OCI-LY3 (cell line): ENCODE measurements at regions not wholly inside any gene's neighbourhood (a gene's known extent, or its start where the extent isn't known, plus 50 kb on each side); places are given as distances from the start of the nearest gene placed in this dataset.
A peak's percentile ranks its signal among the peaks of the same experiment; 100 is the strongest.
"Not testable (repeated sequence)": the region's sequence is repeated elsewhere in the genome, so short reads cannot be mapped to it uniquely, and the experiment has no call there.

ENCODE experiments used
- H2AFZ ChIP-seq: fragments of 200-600, 300-600 bp; shearing (Covaris generic); 2 replicates; pipeline ENCODE4 v1.6.0; 2014; ENCODE audit warnings: antibody characterized with exemption, low read depth, low read length
- H3K27ac ChIP-seq: fragments of 200-600, 300-600 bp; sonication (generic); 2 replicates; pipeline ENCODE4 v1.5.1; 2014; ENCODE audit warnings: mild to moderate bottlenecking, low read length, moderate library complexity, mixed read lengths
- H3K27me3 ChIP-seq: fragments of 200-600, 300-600 bp; sonication (generic); 2 replicates; pipeline ENCODE4 v1.6.1; 2014; ENCODE audit warnings: low read depth, low read length, mixed read lengths
- H3K36me3 ChIP-seq: fragments of 200-600, 300-600 bp; sonication (generic); replicated peaks from 2 replicates; pipeline ENCODE3; 2014; ENCODE audit warnings: low read depth, low read length, mixed read lengths
- H3K4me1 ChIP-seq: fragments of 300-600, 200-600 bp; sonication (generic); 2 replicates; pipeline ENCODE4 v1.6.1; 2014; ENCODE audit warnings: low read length, mixed read lengths
- H3K4me2 ChIP-seq: fragments of 200-600, 300-600 bp; sonication (generic); 2 replicates; pipeline ENCODE4 v1.6.1; 2014; ENCODE audit warnings: low read length, mixed read lengths
- H3K4me3 ChIP-seq: fragments of 300-600, 200-600 bp; sonication (generic); 2 replicates; pipeline ENCODE4 v1.5.1; 2014; ENCODE audit warnings: antibody characterized with exemption, mild to moderate bottlenecking, low read length, moderate library complexity
- H3K79me2 ChIP-seq: fragments of 300-600, 200-600 bp; shearing (Covaris generic); 2 replicates; pipeline ENCODE4 v1.6.1; 2014; ENCODE audit warnings: mild to moderate bottlenecking, low read length, mixed read lengths
- H3K9ac ChIP-seq: fragments of 300-600, 200-600 bp; shearing (Covaris generic); 2 replicates; pipeline ENCODE4 v1.6.0; 2014; ENCODE audit warnings: mild to moderate bottlenecking, low read length, moderate library complexity
- H3K9me3 ChIP-seq: fragments of 200-600, 300-600 bp; shearing (Covaris generic); 2 replicates; pipeline ENCODE4 v1.6.1; 2014; ENCODE audit warnings: low read length, mixed read lengths; ENCODE audit not compliant: insufficient read depth
- H4K20me1 ChIP-seq: fragments of 200-600, 300-600 bp; sonication (generic); 2 replicates; pipeline ENCODE4 v1.6.1; 2016; ENCODE audit warnings: low read length, mixed read lengths; ENCODE audit not compliant: insufficient read depth
- CTCF ChIP-seq: fragments of 200-600, 300-600 bp; sonication (generic); IDR thresholded peaks from 2 replicates; pipeline ENCODE4 v1.5.1; 2014; ENCODE audit warnings: antibody characterized with exemption, low read length, low read depth
- EZH2phosphoT487 ChIP-seq: fragments of 200-600 bp; shearing (Covaris generic); IDR thresholded peaks from 2 replicates; pipeline ENCODE4 v1.6.1; 2018; ENCODE audit warnings: antibody characterized with exemption, mixed run types, low read depth

DNA sequence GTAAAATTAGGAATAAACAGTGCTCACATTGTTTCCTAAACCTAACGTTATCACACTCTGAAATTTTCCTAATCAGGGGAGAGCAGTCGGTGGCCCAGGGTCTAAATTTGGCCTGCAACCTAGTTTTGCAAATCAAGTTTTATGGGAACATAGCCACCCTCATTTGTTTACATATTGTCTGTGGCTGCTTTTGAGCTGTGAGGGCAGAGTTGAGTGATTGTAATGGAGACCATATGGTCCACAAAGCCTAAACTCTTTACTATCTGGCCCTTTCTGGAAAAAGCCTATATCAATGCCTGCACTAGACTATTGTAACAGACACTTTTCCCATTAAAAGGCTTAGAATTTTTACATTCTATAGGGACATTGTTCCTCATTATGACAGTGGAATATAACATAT is 105.2 kb downstream of the VCY start:
- H3K4me2 ChIP-seq: no peak overlapping the region
- H3K9ac ChIP-seq: no peak overlapping the region
- no peak overlapping the region for H3K27ac ChIP-seq
- H3K79me2 ChIP-seq: no peaks in the 10 kb centered on the region
- no peak overlapping the region for H3K4me3 ChIP-seq
- H2AFZ ChIP-seq: no peak overlapping the region
- no peaks in the 10 kb centered on the region for H3K4me1 ChIP-seq
- H3K27me3 ChIP-seq: no peaks in the 10 kb centered on the region
- no peaks in the 10 kb centered on the region for H3K36me3 ChIP-seq
- H4K20me1 ChIP-seq: no peaks in the 10 kb centered on the region
- TF ChIP-seq EZH2phosphoT487 (no peak), CTCF (no peak)
- H3K9me3 ChIP-seq: no peaks in the 10 kb centered on the region

- Histone ChIP-seq H3K27me3 (no peaks in the 10 kb centered on the region), H3K27ac (no peak overlapping the region), H2AFZ (no peak overlapping the region), H3K36me3 (no peaks in the 10 kb centered on the region), H3K9me3 (no peaks in the 10 kb centered on the region), H3K4me3 (no peak overlapping the region), H3K79me2 (no peaks in the 10 kb centered on the region), H3K4me1 (no peaks in the 10 kb centered on the region), H4K20me1 (no peaks in the 10 kb centered on the region), H3K9ac (no peak overlapping the region), H3K4me2 (no peak overlapping the region)
- TF ChIP-seq CTCF (no peak), EZH2phosphoT487 (no peak)
Measured at GRCh38 chrY:13882829-13883228, 103.4 kb downstream of the VCY start.

GRCh38 chrY:13894028-13894427 is 92.2 kb downstream of the VCY start:
- not testable (repeated sequence) for H3K27me3 ChIP-seq, H3K9ac ChIP-seq, H3K27ac ChIP-seq, H3K79me2 ChIP-seq, H4K20me1 ChIP-seq, H3K36me3 ChIP-seq, H3K9me3 ChIP-seq, H3K4me3 ChIP-seq, H2AFZ ChIP-seq
- Histone ChIP-seq H3K4me2 (peak overlapping the region; percentile 41), H3K4me1 (peaks cover 15% of the 10 kb centered on the region)

DNA sequence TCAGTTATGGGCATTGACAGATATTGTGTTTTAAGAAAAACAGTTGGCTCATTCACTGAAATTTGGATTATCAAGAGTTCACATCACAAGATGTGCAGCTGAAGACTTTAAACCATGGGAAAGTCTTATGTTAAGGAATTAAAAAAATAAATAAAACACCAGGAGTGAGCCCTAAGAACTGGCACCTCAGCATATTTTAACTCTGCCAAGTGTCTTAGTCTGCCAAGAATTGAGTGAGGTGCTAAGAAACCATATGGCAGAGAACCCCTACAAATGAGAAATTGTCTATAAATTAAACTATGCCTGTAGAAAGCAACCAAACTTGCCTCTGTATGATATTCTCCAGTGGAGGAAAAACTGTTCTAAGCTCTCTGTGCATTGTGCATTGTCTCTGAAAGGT is 78.5 kb downstream of the VCY start:
- no peak overlapping the region for H3K4me2 ChIP-seq
- no peaks in the 10 kb centered on the region for H3K4me1 ChIP-seq
- no peak overlapping the region for H3K4me3 ChIP-seq
- no peaks in the 10 kb centered on the region for H3K36me3 ChIP-seq
- no peaks in the 10 kb centered on the region for H3K27me3 ChIP-seq
- no peaks in the 10 kb centered on the region for H3K9me3 ChIP-seq
- no peaks in the 10 kb centered on the region for H4K20me1 ChIP-seq
- no peak overlapping the region for H3K9ac ChIP-seq
- H3K79me2 ChIP-seq: no peaks in the 10 kb centered on the region
- TF ChIP-seq EZH2phosphoT487 (no peak), CTCF (no peak)
- no peak overlapping the region for H3K27ac ChIP-seq
- no peak overlapping the region for H2AFZ ChIP-seq

DNA sequence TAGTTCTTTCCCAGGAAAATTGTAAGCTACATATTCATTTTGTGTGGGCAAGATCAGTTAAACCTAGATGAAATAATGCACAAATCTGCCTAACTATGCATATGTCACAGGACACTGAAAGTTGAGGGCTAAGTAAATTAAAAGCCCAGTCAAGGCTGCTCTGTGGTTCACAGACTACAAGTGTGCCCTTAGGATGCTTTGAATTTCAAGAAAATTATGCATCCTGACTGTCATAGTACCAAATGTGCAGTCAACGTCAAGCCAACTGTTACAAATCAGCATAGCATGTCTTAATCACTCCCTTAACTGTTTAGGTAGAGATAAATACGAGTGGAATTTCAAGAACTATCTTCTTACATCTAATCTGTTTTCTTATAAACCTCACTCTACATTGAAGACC is 55.8 kb downstream of the VCY start:
- H3K4me1 ChIP-seq, H3K4me3 ChIP-seq, H3K27me3 ChIP-seq, H3K4me2 ChIP-seq, H3K36me3 ChIP-seq, H3K27ac ChIP-seq, H2AFZ ChIP-seq, H3K9ac ChIP-seq, H4K20me1 ChIP-seq, H3K9me3 ChIP-seq, H3K79me2 ChIP-seq: not testable (repeated sequence)
